Testis (tissue), 2 donors: ENCODE measurements at regions not wholly inside any gene's neighbourhood (a gene's known extent, or its start where the extent isn't known, plus 50 kb on each side); places are given as distances from the start of the nearest gene placed in this dataset.

Source experiments
- DNase-seq: peaks from one replicate; pipeline ENCODE4 v3.0.0-alpha.2; 2019
- H3K27ac ChIP-seq, 2 donors: fragments of 200-600 bp; sonication (generic); one replicate each; pipeline ENCODE4 v1.5.1; 2019
- H3K27me3 ChIP-seq: fragments of 200-600 bp; sonication (generic); one replicate; pipeline ENCODE4 v1.5.1; 2019
- H3K36me3 ChIP-seq: fragments of 200-600 bp; sonication (generic); one replicate; pipeline ENCODE4 v1.5.1; 2017; ENCODE audit warnings: low read depth; ENCODE audit errors: missing control alignments
- H3K4me1 ChIP-seq: fragments of 200-600 bp; sonication (generic); one replicate; pipeline ENCODE4 v1.5.1; 2019
- H3K4me3 ChIP-seq, 2 donors: fragments of 200-600 bp; sonication (generic); one replicate each; pipeline ENCODE4 v1.5.1; 2017 to 2019
- H3K9me3 ChIP-seq: fragments of 200-600 bp; sonication (generic); one replicate; pipeline ENCODE4 v1.5.1; 2017
- POLR2A ChIP-seq: fragments of 450-650 bp; IDR thresholded peaks from one replicate; pipeline ENCODE4 v1.6.1; 2017; ENCODE audit warnings: antibody characterized with exemption, mild to moderate bottlenecking, moderate library complexity
- WGBS, 2 donors: methylation state at CpG; one replicate each; pipeline ENCODE4 v1.1.5; 2018; 5-methylcytosine and 5-hydroxymethylcytosine counted together
- intact Hi-C: fragments of 100-400 bp; cut with DNase I; formaldehyde crosslinking; loops from one replicate; pipeline ENCODE4 v1.15.1; 2023; ENCODE audit warnings: low total_unique reads
- TF ChIP-seq, protein P1 (sequence below), 3 experiments: fragments of 450-650 bp in 2 of 3; fragments of 200-600 bp in 1 of 3; sonication (generic) in 1 of 3; IDR thresholded peaks; one replicate each; pipeline ENCODE4 v1.5.1; 2016 to 2019; ENCODE audit warnings: antibody characterized with exemption in 3 of 3, mild to moderate bottlenecking in 2 of 3, moderate library complexity in 1 of 3

DNA sequence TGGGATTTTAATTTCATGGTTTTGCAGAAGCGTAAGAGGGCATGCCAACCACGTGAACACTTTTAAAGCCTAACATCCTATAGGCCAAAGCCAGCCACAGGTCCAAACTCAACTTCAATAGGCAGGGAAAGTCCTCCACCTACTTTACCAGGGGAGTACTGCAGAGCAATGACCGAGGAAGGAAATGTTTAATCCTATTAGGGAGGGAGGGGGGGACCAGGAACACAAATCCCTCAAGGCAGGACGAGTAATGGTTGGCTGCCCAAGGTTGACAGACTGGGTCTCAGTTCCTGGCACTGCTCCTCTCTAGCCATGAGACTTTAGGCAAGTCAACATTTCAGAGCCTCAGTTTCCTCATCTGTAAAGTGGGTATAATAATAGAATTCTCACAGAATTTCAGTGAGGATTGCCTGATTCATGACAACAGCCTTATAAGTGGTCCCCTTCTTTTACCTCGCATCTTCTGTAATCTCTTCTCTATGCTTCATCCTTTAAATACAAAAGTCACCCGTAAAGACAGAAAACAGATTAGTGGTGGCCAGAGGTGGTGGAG lies 315.8 kb downstream of the HAPSTR1 start:
- no peak overlapping the region for H3K27ac ChIP-seq
- DNase-seq, result no peak
- H3K27me3 ChIP-seq, result no peaks in the 10 kb centered on the region
- H3K4me1 ChIP-seq, result no peaks in the 10 kb centered on the region
- no peaks in the 10 kb centered on the region for H3K36me3 ChIP-seq
- intact Hi-C loops, result no loop called here
- H3K4me3 ChIP-seq, result no peak overlapping the region
- 80 to 92% methylated on average over 6 of the region's 6 CpGs for WGBS, 2 donors
- no peak for TF ChIP-seq POLR2A
- TF ChIP-seq, protein P1, sequence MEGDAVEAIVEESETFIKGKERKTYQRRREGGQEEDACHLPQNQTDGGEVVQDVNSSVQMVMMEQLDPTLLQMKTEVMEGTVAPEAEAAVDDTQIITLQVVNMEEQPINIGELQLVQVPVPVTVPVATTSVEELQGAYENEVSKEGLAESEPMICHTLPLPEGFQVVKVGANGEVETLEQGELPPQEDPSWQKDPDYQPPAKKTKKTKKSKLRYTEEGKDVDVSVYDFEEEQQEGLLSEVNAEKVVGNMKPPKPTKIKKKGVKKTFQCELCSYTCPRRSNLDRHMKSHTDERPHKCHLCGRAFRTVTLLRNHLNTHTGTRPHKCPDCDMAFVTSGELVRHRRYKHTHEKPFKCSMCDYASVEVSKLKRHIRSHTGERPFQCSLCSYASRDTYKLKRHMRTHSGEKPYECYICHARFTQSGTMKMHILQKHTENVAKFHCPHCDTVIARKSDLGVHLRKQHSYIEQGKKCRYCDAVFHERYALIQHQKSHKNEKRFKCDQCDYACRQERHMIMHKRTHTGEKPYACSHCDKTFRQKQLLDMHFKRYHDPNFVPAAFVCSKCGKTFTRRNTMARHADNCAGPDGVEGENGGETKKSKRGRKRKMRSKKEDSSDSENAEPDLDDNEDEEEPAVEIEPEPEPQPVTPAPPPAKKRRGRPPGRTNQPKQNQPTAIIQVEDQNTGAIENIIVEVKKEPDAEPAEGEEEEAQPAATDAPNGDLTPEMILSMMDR (IDR thresholded peaks at IDR 0.05), result no peak
- H3K9me3 ChIP-seq, result no peaks in the 10 kb centered on the region

DNA sequence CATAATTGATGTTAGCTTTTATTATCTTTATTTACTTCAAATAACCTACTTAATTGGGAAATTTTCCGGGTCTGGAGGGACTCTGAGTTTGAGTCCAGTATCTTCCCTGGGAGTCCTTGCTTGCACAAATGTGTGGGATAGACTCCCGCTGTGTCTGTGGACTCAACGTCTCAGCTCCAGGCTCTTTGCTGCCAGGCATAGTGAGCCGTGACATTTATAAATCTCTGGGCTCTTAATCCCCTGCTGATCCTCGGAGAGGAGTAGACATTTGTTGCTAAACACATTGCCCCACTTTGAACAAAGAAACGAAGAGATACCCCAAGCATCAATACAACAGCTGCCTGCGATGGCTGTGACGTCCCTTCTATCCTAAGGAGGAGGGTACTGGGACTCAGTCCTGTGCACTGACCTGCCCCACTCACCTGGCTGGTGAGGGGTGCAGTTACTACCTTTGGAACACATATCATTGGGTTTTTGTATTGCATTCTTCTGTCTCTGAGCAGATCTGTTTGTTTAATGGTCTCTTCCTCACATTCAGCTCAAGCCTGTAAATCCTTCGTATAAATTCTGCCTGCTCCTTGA lies 316.9 kb downstream of the HAPSTR1 start:
- no peaks in the 10 kb centered on the region for H3K4me1 ChIP-seq
- no peaks in the 10 kb centered on the region for H3K36me3 ChIP-seq
- no peaks in the 10 kb centered on the region for H3K27me3 ChIP-seq
- no peak overlapping the region for H3K4me3 ChIP-seq
- TF ChIP-seq, protein P1 (IDR thresholded peaks at IDR 0.05), result no peak
- TF ChIP-seq POLR2A, result no peak
- no peaks in the 10 kb centered on the region for H3K9me3 ChIP-seq
- H3K27ac ChIP-seq, result no peak overlapping the region
- 49 to 59% methylated on average over 9 of the region's 9 CpGs for WGBS, 2 donors
- no peak for DNase-seq
- intact Hi-C loops, result no loop called here

GRCh38 chr16:9409560-9410493 lies 318.4 kb downstream of the HAPSTR1 start:
- Histone ChIP-seq H3K27me3 (no peaks in the 10 kb centered on the region), H3K9me3 (no peaks in the 10 kb centered on the region), H3K27ac (no peak overlapping the region), H3K36me3 (no peaks in the 10 kb centered on the region), H3K4me1 (no peaks in the 10 kb centered on the region), H3K4me3 (no peak overlapping the region)
- WGBS, 2 donors, result 72 to 78% methylated on average over 10 of the region's 10 CpGs
- intact Hi-C loops, result no loop called here
- no peak for DNase-seq
- TF ChIP-seq POLR2A, result no peak
- TF ChIP-seq, protein P1 (IDR thresholded peaks at IDR 0.05), result no peak

- H3K4me3 ChIP-seq, result no peak overlapping the region
- no peak for DNase-seq
- no peaks in the 10 kb centered on the region for H3K27me3 ChIP-seq
- 75 to 85% methylated on average over 7 of the region's 7 CpGs for WGBS, 2 donors
- TF ChIP-seq POLR2A, result no peak
- TF ChIP-seq, protein P1 (IDR thresholded peaks at IDR 0.05), result no peak
- H3K4me1 ChIP-seq, result no peaks in the 10 kb centered on the region
- no peaks in the 10 kb centered on the region for H3K36me3 ChIP-seq
- intact Hi-C loops, result no loop called here
- no peak overlapping the region for H3K27ac ChIP-seq
- H3K9me3 ChIP-seq, result no peaks in the 10 kb centered on the region
These were observed 320.0 kb downstream of the HAPSTR1 start for GRCh38 chr16:9411426-9411825.
